EL (cell line): ENCODE measurements at regions not wholly inside any gene's neighbourhood (a gene's known extent, or its start where the extent isn't known, plus 50 kb on each side); places are given as distances from the start of the nearest gene placed in this dataset.
A peak's percentile ranks its signal among the peaks of the same experiment; 100 is the strongest.
"Not testable (repeated sequence)": the region's sequence is repeated elsewhere in the genome, so short reads cannot be mapped to it uniquely, and the experiment has no call there.

Experiments
- DNase-seq: peaks from one replicate; pipeline ENCODE4 v3.0.0-alpha.2; 2016

GRCh38 chr10:26355241-26355640 is 82.9 kb upstream of the APBB1IP start:
- no peak for DNase-seq

- no peak for DNase-seq
Measured at GRCh38 chr10:26357203-26357602, 80.9 kb upstream of the APBB1IP start.

- no peak for DNase-seq
Measured at GRCh38 chr10:26358071-26358470, 80.1 kb upstream of the APBB1IP start.

- no peak for DNase-seq
Measured at GRCh38 chr10:26359670-26360069, 78.5 kb upstream of the APBB1IP start.

- DNase-seq: no peak
Measured at GRCh38 chr10:26361351-26361750, 76.8 kb upstream of the APBB1IP start.

GRCh38 chr10:26361971-26362370 is 76.2 kb upstream of the APBB1IP start:
- no peak for DNase-seq

GRCh38 chr10:26365681-26366358 is 72.3 kb upstream of the APBB1IP start:
- DNase-seq: no peak

- not testable (repeated sequence) for DNase-seq
Measured at GRCh38 chr10:26367035-26367434, 71.1 kb upstream of the APBB1IP start.

- DNase-seq: peak; percentile 36
Measured at GRCh38 chr10:26367771-26368170, 70.4 kb upstream of the APBB1IP start.

GRCh38 chr10:26368463-26368862 is 69.7 kb upstream of the APBB1IP start:
- DNase-seq: no peak

GRCh38 chr10:26372513-26373354 is 65.4 kb upstream of the APBB1IP start:
- DNase-seq: no peak

GRCh38 chr10:26374426-26374825 is 63.7 kb upstream of the APBB1IP start:
- DNase-seq: no peak

GRCh38 chr10:26377224-26377810 is 60.8 kb upstream of the APBB1IP start:
- DNase-seq: not testable (repeated sequence)

GRCh38 chr10:26378861-26379294 is 59.3 kb upstream of the APBB1IP start:
- DNase-seq: no peak

GRCh38 chr10:26380815-26381214 is 57.3 kb upstream of the APBB1IP start:
- peak; percentile 24 for DNase-seq

GRCh38 chr10:26381986-26382385 is 56.2 kb upstream of the APBB1IP start:
- DNase-seq: no peak

- DNase-seq: no peak
Measured at GRCh38 chr10:26384600-26384999, 53.5 kb upstream of the APBB1IP start.

- no peak for DNase-seq
Measured at GRCh38 chr10:26385443-26385842, 52.7 kb upstream of the APBB1IP start.

- DNase-seq: no peak
Measured at GRCh38 chr10:26386781-26387180, 51.4 kb upstream of the APBB1IP start.
